SW 1271 (cell line): ENCODE measurements at regions not wholly inside any gene's neighbourhood (a gene's known extent, or its start where the extent isn't known, plus 50 kb on each side); places are given as distances from the start of the nearest gene placed in this dataset.
"Not testable (repeated sequence)": the region's sequence is repeated elsewhere in the genome, so short reads cannot be mapped to it uniquely, and the experiment has no call there.

Experiments
- DNase-seq, 2 experiments: peaks; one replicate each; lab custom pipeline; 2025; lab: John Stamatoyannopoulos, UW

GRCh38 chr14:71538288-71538687 lies 393.9 kb upstream of the RGS6 start:
- no peak for DNase-seq

GRCh38 chr14:71538938-71539649 lies 393.1 kb upstream of the RGS6 start:
- DNase-seq, result no peak

- DNase-seq, result no peak
Measured at GRCh38 chr14:71539650-71540285, 392.5 kb upstream of the RGS6 start.

- no peak for DNase-seq
Measured at GRCh38 chr14:71541271-71541670, 391.0 kb upstream of the RGS6 start.

GRCh38 chr14:71541973-71542690 lies 390.1 kb upstream of the RGS6 start:
- no peak for DNase-seq

GRCh38 chr14:71549421-71550050 lies 382.7 kb upstream of the RGS6 start:
- no peak for DNase-seq

GRCh38 chr14:71550367-71550766 lies 381.9 kb upstream of the RGS6 start:
- no peak for DNase-seq

- DNase-seq, result no peak
Measured at GRCh38 chr14:71551291-71551950, 380.8 kb upstream of the RGS6 start.

- DNase-seq, result no peak
Measured at GRCh38 chr14:71552809-71553208, 379.4 kb upstream of the RGS6 start.

GRCh38 chr14:71553779-71554178 lies 378.4 kb upstream of the RGS6 start:
- DNase-seq, result no peak

GRCh38 chr14:71554323-71554722 lies 377.9 kb upstream of the RGS6 start:
- DNase-seq, result no peak

- DNase-seq, result no peak
Measured at GRCh38 chr14:71554959-71555612, 377.1 kb upstream of the RGS6 start.

- peak in 1 of 2 experiments; percentile 6 for DNase-seq
Measured at GRCh38 chr14:71555654-71556559, 376.3 kb upstream of the RGS6 start.

- no peak for DNase-seq
Measured at GRCh38 chr14:71556730-71557129, 375.5 kb upstream of the RGS6 start.

- DNase-seq, result no peak
Measured at GRCh38 chr14:71557351-71557750, 374.9 kb upstream of the RGS6 start.

GRCh38 chr14:71558943-71559342 lies 373.3 kb upstream of the RGS6 start:
- not testable (repeated sequence) for DNase-seq

- DNase-seq, result no peak
Measured at GRCh38 chr14:71560751-71561150, 371.5 kb upstream of the RGS6 start.

- no peak for DNase-seq
Measured at GRCh38 chr14:71563492-71564153, 368.6 kb upstream of the RGS6 start.

GRCh38 chr14:71566276-71566675 lies 366.0 kb upstream of the RGS6 start:
- DNase-seq, result no peak
